A549 (cell line): ENCODE measurements at regions not wholly inside any gene's neighbourhood (a gene's known extent, or its start where the extent isn't known, plus 50 kb on each side); places are given as distances from the start of the nearest gene placed in this dataset.

ENCODE experiments used
- CEBPB ChIP-seq, 2 experiments: fragments of >200 bp in 1 of 2; sonication (Bioruptor Twin) in 1 of 2; formaldehyde crosslinking in 1 of 2; IDR thresholded peaks; 2 replicates each; pipeline ENCODE4 v1.6.1; 2012 to 2016
- FOSL2 ChIP-seq, 2 experiments: fragments of 450-650 bp in 1 of 2; fragments of >200 bp in 1 of 2; sonication (Bioruptor Twin) in 1 of 2; formaldehyde crosslinking; IDR thresholded peaks; 2 replicates each; pipeline versions ENCODE4 v1.5.0 to v1.6.1; 2016 to 2020; ENCODE audit warnings: mild to moderate bottlenecking in 1 of 2, moderate library complexity in 1 of 2
- KDM1A ChIP-seq: fragments of 200-600 bp; sonication (generic); IDR thresholded peaks from 2 replicates; pipeline ENCODE4 v1.6.1; 2016; ENCODE audit warnings: low read depth, mild to moderate bottlenecking
- MAFK ChIP-seq: fragments of 450-650 bp; IDR thresholded peaks from 2 replicates; pipeline ENCODE4 v1.6.1; 2014; ENCODE audit not compliant: partially characterized antibody
- NPAS2 ChIP-seq: fragments of 250-450 bp; sonication (Bioruptor Pico); IDR thresholded peaks from 2 replicates; pipeline ENCODE4 v1.8.0; 2022; ENCODE audit warnings: mild to moderate bottlenecking, moderate library complexity, borderline replicate concordance
- POLR2A ChIP-seq: IDR thresholded peaks from 2 replicates; pipeline ENCODE4 v1.6.1; 2012; ENCODE audit warnings: mild to moderate bottlenecking, low read length
- RAD21 ChIP-seq, 2 experiments: fragments of >200 bp in 1 of 2; sonication (Bioruptor Twin) in 1 of 2; formaldehyde crosslinking in 1 of 2; IDR thresholded peaks in 1 of 2; conservative IDR thresholded peaks in 1 of 2; 2 replicates in 1 of 2; 3 replicates in 1 of 2; pipeline ENCODE4 v1.6.1; 2012 to 2018; ENCODE audit warnings: inconsistent platforms in 1 of 2
- RFX5 ChIP-seq: fragments of 450-650 bp; IDR thresholded peaks from 2 replicates; pipeline ENCODE4 v1.7.1; 2014; ENCODE audit warnings: antibody characterized with exemption, mild to moderate bottlenecking, moderate library complexity
- TF ChIP-seq, protein P1 (sequence below): fragments of 250-450 bp; sonication (Bioruptor Pico); IDR thresholded peaks from 2 replicates; pipeline ENCODE4 v1.5.0; 2021; ENCODE audit warnings: mild to moderate bottlenecking, moderate library complexity, borderline replicate concordance
- TF ChIP-seq, protein P2 (sequence below): fragments of >200 bp; sonication (Bioruptor Twin); formaldehyde crosslinking; IDR thresholded peaks from 3 replicates; pipeline ENCODE4 v1.5.1; 2016
- TF ChIP-seq, protein P3 (sequence below): IDR thresholded peaks from 2 replicates; pipeline ENCODE4 v1.6.1; 2012

DNA sequence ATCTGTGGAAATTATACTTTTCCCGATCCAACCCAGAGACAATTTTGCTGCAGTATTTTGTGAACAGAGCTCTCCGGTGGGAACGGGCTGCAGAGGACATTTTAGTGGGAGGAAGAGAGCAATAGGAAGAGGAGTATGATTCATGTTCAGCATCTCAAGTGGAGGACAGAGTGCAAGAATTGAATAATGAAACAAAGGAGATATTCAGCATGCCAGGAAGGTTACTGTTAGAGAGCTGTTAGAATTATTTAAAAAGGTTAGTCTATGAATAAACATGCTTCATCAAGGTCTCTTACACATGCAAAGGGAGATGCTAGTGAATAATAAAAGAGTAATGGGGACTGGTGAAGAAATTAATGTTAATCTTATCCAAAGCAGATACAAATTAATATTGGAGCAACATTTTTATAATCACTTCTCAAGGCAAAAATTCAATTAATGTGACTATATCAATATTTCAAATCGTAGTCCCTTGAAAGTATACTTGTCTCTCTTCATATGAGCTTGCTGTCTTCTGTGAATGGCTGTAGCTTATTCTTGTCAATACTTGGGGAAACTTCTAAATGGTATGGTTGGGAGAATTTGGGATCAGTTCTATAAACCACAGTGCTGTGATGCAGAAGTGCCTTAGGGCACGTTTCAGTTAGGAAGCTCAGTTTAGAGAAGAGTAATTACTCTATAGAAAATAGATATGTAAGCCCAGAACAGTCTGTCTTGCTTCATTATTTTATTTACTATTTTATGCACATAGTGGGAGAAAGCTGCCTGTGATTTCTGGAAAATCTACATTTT, 1165.8 kb downstream of the OLFM4 start:
- TF ChIP-seq POLR2A (no peak), RAD21 (conservative IDR thresholded peaks at IDR 0.05 in 1 of 2, IDR thresholded peaks at IDR 0.05 in 1 of 2) (no peak), KDM1A (no peak), NPAS2 (CRISPR knock-in tag) (no peak), MAFK (no peak), RFX5 (no peak), CEBPB (IDR thresholded peaks at IDR 0.05) (no peak), FOSL2 (IDR thresholded peaks at IDR 0.05) (no peak), FOSL2 (CRISPR knock-in tag; IDR thresholded peaks at IDR 0.05) (no peak)
- TF ChIP-seq, protein P1, sequence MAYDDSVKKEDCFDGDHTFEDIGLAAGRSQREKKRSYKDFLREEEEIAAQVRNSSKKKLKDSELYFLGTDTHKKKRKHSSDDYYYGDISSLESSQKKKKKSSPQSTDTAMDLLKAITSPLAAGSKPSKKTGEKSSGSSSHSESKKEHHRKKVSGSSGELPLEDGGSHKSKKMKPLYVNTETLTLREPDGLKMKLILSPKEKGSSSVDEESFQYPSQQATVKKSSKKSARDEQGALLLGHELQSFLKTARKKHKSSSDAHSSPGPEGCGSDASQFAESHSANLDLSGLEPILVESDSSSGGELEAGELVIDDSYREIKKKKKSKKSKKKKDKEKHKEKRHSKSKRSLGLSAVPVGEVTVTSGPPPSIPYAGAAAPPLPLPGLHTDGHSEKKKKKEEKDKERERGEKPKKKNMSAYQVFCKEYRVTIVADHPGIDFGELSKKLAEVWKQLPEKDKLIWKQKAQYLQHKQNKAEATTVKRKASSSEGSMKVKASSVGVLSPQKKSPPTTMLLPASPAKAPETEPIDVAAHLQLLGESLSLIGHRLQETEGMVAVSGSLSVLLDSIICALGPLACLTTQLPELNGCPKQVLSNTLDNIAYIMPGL (CRISPR knock-in tag) = no peak
- TF ChIP-seq, protein P2, sequence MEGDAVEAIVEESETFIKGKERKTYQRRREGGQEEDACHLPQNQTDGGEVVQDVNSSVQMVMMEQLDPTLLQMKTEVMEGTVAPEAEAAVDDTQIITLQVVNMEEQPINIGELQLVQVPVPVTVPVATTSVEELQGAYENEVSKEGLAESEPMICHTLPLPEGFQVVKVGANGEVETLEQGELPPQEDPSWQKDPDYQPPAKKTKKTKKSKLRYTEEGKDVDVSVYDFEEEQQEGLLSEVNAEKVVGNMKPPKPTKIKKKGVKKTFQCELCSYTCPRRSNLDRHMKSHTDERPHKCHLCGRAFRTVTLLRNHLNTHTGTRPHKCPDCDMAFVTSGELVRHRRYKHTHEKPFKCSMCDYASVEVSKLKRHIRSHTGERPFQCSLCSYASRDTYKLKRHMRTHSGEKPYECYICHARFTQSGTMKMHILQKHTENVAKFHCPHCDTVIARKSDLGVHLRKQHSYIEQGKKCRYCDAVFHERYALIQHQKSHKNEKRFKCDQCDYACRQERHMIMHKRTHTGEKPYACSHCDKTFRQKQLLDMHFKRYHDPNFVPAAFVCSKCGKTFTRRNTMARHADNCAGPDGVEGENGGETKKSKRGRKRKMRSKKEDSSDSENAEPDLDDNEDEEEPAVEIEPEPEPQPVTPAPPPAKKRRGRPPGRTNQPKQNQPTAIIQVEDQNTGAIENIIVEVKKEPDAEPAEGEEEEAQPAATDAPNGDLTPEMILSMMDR = no peak
- TF ChIP-seq, protein P3, sequence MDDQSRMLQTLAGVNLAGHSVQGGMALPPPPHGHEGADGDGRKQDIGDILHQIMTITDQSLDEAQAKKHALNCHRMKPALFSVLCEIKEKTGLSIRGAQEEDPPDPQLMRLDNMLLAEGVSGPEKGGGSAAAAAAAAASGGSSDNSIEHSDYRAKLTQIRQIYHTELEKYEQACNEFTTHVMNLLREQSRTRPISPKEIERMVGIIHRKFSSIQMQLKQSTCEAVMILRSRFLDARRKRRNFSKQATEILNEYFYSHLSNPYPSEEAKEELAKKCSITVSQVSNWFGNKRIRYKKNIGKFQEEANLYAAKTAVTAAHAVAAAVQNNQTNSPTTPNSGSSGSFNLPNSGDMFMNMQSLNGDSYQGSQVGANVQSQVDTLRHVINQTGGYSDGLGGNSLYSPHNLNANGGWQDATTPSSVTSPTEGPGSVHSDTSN = no peak
